AML-193 (cell line): ENCODE measurements at regions not wholly inside any gene's neighbourhood (a gene's known extent, or its start where the extent isn't known, plus 50 kb on each side); places are given as distances from the start of the nearest gene placed in this dataset.

Source experiments
- DNase-seq, 2 experiments: peaks; one replicate each; lab custom pipeline; 2025; lab: John Stamatoyannopoulos, UW

DNA sequence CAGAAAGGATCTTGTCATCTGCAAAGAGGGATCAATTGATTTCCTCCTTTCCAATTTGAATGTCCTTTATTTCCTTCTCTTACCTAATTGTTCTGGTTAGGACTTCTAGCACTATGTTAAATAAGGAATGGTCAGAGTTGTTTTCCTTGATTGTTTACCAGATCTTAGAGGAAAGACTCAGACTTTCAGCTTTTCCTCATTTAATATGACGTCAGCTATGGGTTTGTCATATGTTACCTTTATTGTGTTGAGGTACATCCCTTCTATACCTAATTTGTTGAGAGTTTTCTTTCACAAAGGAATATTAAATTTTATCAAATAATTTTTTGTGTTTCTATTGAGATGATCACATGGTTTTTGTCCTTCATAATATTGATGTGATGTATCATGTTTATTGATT is 656.5 kb upstream of the GRAMD2B start:
- no peak for DNase-seq

DNA sequence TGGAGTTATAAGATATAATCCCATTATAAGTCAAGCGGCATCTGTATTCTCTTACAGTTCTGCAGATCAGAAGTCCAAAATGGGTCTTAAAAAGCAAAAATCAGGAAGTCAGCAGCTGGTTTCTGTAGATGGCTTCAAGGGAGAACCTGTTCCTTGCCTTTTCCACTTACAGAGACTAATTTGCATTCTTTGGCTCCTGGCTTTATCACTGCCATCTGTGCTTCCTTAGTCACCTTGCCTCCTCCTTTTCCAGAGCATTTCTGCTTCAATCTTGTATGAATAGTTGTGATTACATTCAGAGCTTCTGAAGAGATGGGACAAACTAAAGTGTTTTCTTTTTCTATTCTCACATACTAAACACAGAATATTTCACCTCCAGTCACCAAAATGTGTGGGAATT is 647.3 kb upstream of the GRAMD2B start:
- DNase-seq = no peak

DNA sequence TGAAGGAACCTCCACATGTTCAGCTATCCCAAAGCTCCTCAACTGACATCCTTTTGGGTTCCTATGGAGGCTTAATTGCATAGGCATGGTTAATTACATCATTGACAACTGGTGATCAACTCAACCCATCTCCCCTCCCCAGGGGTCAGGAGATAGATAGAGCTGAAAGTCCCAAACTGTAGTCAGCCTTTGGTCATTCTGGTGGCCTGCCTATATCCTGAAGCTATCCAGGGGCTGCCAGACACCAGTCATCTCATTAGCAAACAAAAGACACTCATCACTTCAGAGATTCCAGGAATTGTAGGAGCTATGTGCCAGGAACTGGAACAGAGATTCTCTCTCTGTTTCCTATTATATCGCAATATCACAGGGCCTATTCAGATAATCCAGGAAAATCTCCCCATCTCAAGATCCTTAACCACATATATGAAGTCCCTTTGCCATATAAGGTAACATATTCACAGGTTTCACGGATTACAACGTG is 646.5 kb upstream of the GRAMD2B start:
- no peak for DNase-seq

DNA sequence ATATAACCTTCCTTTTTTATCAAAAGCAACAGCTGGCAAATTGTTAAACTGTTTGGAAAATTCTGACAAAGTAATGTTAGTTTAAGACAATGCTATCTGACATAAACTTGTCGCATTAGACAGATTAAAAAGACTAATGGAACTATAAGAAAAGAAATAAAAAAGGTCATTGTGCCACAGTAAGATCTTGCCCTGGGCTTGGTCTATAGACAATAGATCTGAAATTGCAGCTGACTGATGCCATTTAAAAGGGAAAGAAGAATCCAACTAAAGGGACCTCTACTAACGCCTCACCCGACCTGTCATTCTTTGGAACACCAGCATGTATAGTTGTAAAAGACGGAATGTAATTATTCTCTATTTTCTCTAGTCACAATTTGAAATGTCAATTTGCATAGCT is 644.4 kb upstream of the GRAMD2B start:
- no peak for DNase-seq

DNA sequence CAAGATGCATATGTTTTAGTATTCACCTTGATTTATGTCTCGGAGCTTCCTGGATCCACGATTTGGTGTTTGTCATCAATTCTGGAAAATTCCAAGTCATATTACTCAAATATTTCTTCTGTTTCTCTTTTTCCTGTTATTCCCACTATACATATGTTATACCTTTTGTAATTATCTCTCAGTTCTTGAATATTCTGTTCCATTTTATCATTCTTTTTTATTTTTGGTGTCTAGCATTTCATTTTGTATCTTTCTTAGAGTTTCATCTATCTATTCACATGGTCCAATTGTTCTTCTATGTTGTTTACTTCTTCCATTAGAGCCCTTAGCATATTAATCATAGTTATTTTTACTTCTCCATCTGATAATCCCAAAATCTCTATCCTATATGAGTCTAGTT is 637.8 kb upstream of the GRAMD2B start:
- no peak for DNase-seq

DNA sequence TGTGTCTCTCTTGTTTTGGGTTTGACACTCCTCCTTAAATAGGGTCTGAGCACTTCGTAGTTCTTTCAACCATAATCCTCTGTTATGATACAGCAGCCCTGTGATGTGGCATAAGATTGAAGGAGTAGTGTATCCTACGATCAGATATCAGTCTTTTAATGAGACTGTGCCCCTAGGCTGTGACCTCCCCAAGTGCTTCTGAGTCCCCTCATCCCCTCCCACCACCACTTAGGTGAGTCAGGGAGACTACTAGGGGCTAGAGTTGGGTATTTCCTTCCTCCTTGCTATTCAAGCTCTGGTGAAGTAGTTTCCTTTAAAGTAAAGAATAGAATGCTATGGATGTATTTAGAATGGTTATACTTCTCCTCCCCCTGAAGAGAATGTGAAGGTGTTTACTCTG is 637.2 kb upstream of the GRAMD2B start:
- DNase-seq = no peak

DNA sequence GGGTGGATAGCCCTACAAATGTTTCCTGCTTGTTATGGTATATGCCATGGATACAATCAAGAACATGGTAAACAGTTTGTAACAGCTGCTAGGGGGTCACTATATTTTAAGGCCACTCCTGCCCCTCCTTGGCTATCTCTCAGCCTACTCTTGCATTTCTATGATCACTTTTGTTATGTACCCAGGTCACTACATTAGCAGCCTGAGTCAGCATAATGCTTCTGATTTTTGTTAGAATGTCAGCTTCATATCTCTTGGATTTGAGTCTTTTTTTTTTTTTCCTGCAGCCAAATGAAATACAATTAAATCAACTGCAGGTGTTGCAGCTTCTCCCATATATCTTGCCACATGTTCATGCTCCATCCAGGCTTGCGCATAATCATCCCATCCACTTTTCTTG is 629.7 kb upstream of the GRAMD2B start:
- DNase-seq = no peak

DNA sequence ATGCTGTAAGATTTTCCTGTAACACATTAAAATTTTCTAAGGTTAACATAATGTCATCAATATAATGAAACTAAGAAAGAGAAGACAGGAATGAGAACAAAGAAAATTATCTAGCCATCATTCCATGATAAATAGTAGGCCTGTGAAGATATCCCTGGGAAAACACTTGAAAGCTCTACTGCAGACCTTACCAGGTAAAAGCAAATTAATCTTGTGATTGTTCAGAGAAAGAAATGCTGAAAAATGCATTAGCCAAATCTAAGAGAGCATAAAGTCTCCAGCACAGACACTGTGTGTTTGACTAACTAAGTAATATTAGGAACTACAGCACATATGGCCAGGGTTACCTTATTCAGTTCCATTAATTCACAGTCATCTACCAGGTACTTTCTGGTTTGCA is 628.3 kb upstream of the GRAMD2B start:
- DNase-seq = no peak

DNA sequence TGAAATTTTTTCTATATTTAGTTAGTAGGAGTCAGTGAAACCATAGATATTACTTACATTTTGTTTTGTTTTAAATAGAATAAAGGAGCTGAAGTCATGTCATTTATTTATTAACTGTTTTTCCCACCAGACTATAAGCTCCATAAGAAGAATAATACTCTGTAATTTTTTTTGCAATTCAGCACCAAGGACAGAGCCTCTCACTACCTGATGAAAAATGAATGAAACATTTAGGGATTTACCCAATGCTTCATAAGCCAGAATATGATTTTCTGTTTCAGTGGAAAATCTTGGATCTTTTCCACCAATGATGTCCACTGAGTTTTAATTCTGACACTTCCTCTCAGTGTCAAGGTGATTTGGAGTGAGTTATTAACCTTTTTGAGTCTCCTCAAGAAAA is 624.9 kb upstream of the GRAMD2B start:
- no peak for DNase-seq

DNA sequence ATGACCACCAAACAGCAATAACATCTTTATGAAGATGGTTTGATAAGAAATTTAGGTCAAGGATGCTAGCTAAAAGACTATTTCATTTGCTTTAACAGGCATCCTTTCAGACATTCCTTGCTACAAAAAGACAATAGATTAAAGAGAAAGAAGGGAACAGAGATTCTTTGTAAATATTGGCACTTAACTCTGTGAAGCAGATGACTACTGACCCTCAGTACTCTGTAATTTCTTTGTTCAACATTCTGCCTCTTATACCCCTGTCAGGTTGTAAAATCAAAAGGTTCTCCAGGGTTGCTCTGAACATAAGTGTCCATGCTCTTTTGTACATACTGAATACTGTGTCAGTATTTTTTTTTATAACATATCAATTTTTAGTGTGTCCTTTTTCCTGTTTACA is 610.6 kb upstream of the GRAMD2B start:
- no peak for DNase-seq

DNA sequence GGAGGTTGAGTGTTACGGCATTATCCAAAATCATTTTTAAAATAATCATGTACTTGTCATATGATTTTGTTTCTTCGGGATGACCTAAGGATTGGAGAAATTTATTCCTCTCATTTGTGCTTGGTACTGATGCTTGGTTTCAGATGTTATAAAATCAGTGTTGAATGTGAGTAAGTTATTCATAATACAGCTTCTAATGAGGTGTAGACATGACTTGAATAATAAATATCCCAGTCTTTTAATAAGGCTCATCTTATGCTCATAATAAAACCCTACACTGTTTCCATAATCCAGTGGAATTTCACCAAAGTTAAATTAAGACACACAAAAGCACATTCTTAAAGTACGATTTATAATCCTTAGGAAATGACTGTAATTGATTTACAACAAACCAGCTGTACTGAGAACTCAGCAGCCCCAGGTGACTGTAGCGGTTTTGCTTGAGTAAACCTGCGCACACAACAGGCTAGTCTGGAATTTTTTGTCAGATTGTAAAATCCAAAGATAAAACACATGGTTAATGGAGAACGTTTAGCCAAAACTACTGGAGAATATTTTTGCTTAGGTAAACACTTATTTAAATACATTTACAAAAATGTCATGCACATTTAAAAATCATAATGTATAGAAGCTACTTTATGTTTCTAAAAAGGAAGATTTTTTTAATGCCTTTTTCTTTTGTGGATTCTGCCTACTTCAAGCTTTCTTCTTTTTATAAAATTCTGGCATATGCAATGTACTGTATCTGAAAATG is 609.8 kb upstream of the GRAMD2B start:
- no peak for DNase-seq

DNA sequence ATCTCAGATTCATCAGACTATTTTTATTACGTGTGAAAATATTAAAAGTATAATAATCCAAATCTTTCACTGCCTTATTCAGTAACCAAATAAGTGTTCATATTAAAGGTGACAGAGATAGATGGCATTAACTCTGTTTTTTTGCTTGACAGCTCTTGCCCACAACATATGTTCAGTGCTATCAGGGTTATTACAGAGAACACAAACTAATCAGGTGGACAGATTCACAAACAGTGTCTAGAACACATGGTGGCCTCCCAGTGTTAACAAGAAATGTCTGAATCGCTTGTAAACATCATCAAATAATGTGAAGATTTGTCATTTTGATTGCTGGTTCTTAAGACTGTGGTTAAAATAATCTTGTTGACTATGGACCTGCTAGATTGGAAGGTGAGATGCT is 609.1 kb upstream of the GRAMD2B start:
- no peak for DNase-seq

DNA sequence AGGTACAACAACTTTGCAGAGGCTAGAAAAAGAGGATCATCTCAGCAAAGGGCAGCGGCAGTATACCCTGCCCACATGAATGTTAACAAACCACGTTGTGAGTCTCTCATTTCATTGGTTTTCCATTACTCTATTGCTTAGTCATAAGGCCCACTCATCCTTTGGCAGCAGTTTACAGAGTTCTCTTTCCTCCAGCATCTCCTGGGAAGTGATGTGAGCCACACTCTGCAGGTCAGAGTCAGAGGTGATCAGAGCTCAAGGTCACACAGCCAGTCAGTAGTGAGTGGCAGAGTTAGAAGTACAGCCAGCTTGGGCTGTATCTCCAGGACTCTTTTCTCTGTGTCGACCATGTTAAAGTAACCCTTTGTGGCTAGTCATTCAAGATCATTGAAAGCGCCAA is 599.6 kb upstream of the GRAMD2B start:
- DNase-seq = no peak

DNA sequence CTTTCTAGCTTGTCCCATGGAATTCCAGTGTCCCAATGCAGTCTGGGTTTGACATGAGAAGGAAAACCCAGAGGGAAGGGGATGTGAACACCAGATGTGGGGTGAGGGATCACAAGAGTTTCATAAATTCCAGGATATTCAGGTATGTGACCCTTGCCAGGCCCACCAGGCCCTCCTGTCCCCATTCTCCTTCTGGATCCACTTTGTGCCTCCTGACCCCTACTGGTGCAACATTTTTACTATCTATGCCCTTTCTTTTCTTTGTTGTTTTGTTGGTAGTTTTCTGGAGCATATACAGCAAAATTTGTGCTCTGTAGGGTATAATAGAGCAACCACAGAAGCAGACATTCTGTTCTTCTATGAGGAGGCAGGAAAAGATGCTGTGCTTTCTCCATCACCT is 597.0 kb upstream of the GRAMD2B start:
- no peak for DNase-seq

DNA sequence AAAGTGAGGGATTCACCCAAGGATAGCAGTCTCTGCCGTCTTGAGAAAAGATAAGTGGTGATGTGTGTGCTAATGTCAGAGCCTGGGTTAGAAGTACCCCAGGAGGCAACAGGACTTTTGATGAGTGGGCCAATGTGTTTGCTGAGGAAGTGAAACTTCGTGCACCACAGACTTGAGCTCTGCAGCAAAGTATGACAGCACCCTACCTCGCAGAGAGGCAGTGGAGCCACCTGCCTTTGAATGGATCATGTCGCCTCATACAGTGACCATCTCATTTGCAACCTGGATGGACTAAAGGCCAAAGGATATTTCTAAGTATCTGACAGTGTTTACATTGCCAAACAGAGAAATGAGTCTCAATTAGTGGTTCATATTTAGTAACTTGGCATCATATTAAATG is 593.9 kb upstream of the GRAMD2B start:
- no peak for DNase-seq

DNA sequence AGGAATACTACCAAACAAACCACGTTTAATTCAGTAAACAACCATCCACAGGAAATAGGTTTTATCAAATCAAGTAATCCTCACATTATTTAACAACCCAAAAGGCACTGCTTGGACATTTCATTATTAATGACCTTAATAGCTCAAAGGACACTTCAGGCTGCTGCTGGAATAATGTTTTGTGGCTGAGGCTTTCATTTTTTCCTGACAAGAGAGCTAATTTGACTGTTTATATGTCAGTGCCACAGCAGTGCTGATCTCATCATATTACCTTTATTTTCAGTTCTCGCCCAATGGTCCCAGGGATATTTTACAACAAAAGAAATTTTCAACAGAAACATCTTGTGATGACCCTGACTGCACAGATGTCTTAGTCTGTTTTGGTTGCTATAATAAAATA is 589.8 kb upstream of the GRAMD2B start:
- DNase-seq = no peak

DNA sequence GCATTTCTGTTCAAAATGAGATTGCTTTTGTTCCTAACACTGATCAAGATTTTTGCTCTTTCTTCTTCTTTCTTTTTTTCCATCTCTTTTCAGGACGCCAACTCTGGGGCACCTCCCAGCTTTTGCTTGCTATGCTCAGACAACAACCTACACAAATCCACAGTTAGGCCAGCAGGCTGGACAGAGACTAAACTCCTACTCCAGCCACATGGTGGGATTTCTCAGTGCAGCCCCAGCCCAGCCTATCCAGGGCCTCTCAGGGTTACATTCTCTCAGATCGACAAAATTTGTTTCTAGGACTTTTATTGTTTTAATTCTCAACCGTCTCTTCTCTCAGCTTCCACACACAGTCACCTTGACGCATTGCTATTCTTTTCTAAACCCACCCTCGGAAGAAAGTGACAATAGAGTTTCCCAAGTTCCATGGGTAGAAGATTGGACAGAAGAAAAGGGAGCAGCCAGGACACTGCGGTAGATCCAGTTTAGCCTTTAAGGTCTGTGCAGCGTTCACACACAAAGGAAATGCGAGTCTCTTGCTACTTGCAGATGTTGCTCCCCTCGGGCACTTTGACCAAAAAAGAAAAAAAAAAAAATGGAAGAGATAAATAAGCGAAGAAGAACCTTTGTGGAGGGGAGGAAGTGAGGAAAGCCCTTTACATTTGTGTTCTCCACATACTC is 588.6 kb upstream of the GRAMD2B start:
- DNase-seq = no peak

DNA sequence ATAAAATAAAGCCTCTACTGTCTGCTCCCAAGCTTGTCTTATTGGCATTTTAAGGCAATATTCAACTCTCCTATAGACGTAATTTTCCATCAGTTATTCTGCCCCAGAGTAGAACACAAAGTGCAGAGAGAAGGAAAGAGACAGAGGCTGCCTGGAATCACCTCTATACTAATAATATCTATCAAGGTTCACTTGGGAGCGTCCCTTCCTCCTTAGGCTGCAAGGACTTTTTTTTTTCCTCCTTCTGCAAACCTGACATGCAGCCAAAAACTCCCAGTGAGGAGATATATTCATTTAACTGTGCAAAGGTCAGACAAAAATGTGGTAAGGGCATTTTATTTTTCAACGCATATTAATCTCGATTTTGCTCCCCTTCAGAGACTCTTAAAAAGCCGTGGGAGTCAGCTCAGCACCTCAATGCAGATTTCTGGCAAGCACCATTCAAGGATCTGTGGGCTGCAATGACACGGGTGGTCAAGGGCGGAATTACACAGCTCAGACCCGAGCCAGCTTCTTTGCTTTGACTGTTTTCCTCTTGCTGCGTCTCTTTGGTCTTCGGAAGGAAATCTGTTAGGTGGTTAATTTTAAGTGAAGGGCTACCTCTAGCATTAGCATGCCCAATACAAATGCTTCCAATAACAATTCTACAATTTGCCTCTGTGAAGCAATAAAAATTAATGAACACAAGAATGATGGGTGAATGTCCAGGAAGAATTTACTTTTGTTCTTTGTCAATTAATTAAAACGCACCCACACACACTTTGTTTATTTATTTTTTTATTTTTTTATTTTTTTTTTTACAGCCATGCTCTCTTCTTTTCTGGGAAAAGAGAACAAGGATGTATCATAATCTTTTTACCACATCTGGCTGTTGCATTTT is 587.7 kb upstream of the GRAMD2B start:
- DNase-seq = no peak

DNA sequence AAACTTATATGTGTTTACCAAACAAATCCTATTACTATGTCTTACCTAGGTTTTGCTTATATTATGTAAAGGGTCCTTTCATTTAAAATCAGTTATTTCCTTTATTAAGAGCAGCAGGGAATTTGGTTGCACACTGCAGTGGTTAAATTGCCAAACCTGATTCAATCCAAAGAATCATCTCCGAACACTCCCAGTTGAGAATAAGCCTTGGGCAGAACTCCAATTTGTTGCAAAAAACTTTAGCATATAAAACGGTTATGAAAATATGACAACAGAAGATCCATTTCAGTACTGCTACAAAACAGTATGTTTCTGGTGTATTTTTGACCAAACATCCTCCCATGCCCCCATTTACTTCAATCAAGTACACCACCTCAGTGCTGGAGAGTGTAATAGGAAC is 587.0 kb upstream of the GRAMD2B start:
- DNase-seq = no peak

DNA sequence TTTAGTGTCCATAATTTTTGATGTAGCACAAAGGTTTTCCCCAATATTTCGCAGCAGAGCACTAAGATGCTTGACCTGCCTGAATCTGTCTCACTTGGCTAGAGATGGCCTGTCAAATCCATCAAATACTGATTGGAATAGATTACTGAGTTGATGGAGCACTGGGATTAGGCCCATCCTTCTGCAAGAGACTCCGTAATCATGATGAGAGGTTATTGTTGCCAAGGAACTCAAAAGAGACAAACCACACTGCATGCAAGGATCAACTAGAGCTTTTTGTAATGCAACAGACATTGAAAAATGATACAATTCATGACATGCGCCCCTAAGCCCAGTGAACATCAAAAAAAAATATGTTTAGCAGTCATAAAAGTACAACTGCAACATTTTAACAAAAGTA is 585.3 kb upstream of the GRAMD2B start:
- DNase-seq = no peak

DNA sequence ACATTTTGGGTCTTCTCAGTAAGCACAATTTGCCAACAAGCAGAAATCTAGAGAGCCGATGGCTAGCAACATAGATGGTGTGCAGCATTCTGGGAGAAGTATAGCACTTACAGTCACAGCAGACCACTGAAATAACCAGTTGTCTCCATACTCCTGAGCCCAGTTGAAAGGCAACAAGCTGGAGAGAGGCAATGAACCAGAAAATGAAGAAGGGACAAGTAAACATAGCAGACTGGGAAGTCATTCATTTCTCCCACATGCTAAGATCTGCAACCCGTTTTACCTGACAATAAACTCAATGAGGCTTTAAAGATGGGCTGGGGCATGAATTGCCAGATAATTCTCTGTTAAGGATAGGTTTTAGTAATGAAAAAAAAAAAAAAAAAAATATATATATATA is 575.6 kb upstream of the GRAMD2B start:
- DNase-seq = no peak

DNA sequence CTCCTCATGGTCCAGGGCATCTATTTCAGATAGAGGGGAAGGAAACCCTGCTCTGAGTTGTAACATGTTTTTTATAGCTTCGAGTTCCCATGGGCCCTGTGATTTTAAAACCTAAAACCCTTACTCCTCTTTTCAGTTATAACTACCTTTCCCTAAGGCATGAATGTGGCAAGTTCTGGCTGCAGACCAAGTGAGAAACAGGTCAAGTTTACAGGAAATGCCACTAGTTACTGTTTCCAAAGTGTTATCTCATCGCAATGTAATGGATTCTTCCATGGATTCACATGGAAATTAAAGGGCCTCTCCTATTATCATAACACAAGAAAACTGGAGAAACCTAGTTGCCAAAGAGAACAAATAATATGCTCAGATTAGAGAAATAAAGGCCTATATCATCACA is 574.5 kb upstream of the GRAMD2B start:
- no peak for DNase-seq

DNA sequence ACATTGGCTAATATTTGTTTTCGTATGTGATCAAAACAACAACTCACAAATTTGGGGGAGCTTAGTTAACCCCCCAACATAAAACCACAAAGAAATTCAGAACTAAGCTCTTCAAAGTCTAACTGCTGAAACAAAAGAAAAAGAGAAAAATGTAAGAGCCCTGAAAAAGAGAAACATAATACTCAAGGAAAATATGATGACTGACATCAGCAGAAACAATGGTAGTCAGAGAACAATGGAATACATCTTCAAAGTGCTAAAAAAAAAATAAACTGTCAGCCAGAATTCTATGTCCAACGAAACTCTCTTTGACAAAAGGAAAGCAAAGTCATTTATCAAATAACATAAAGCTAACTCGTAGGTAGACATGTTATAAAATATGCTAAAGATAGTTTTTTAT is 566.3 kb upstream of the GRAMD2B start:
- DNase-seq = no peak
